OCI-LY3 (cell line): ENCODE measurements at regions not wholly inside any gene's neighbourhood (a gene's known extent, or its start where the extent isn't known, plus 50 kb on each side); places are given as distances from the start of the nearest gene placed in this dataset.

Experiments used
- EZH2phosphoT487 ChIP-seq: fragments of 200-600 bp; shearing (Covaris generic); IDR thresholded peaks from 2 replicates; pipeline ENCODE4 v1.6.1; 2018; ENCODE audit warnings: antibody characterized with exemption, mixed run types, low read depth
- TF ChIP-seq, protein P1 (sequence below): fragments of 200-600, 300-600 bp; sonication (generic); IDR thresholded peaks from 2 replicates; pipeline ENCODE4 v1.5.1; 2014; ENCODE audit warnings: antibody characterized with exemption, low read length, low read depth

DNA sequence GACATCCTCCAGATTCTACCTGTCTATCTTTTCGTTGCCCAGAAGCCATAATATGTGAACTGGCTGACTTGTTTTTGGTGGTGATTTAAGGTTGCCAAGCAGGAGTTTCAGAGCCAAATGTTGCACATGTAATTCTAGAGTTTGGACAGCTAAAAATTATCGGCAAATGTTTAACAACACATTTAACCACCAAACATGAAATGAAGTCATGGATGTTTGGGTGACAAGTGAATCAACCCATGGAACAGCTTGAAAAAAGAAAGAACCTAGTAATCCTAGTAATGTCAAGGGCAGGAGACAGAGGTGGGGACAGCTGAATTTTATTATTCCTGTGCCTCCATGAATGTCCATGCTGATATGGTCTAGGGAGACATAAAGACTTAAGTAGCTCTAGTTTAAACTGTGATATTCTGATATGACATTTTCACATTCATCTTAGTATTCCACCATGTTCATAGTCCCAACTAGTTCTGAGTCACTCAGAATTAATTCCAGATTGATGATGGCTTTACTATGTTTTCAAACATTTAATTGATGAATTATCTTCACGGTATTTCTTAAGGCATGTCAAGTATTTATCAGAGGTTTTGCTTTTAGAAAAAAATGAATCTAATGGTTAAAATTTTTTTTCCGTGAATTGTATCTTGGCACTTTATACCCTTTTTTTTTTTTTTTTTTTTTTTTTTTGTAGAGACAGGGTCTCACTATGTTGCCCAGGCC, 101.7 kb downstream of the SOCS6 start:
- TF ChIP-seq, protein P1, sequence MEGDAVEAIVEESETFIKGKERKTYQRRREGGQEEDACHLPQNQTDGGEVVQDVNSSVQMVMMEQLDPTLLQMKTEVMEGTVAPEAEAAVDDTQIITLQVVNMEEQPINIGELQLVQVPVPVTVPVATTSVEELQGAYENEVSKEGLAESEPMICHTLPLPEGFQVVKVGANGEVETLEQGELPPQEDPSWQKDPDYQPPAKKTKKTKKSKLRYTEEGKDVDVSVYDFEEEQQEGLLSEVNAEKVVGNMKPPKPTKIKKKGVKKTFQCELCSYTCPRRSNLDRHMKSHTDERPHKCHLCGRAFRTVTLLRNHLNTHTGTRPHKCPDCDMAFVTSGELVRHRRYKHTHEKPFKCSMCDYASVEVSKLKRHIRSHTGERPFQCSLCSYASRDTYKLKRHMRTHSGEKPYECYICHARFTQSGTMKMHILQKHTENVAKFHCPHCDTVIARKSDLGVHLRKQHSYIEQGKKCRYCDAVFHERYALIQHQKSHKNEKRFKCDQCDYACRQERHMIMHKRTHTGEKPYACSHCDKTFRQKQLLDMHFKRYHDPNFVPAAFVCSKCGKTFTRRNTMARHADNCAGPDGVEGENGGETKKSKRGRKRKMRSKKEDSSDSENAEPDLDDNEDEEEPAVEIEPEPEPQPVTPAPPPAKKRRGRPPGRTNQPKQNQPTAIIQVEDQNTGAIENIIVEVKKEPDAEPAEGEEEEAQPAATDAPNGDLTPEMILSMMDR = no peak
- no peak for TF ChIP-seq EZH2phosphoT487
